GM18873 (cell line): ENCODE measurements at regions not wholly inside any gene's neighbourhood (a gene's known extent, or its start where the extent isn't known, plus 50 kb on each side); places are given as distances from the start of the nearest gene placed in this dataset.
"Not testable (repeated sequence)": the region's sequence is repeated elsewhere in the genome, so short reads cannot be mapped to it uniquely, and the experiment has no call there.

Experiments
- ATAC-seq: cut with Tn5 transposase; IDR thresholded peaks from one replicate; pipeline ENCODE4 v1.9.1; 2021; ENCODE audit warnings: mild to moderate bottlenecking, moderate library complexity, moderate number of reproducible peaks; ENCODE audit not compliant: unreplicated experiment, low FRiP score

GRCh38 chr16:29154676-29155121, 169.8 kb downstream of the LAT start:
- ATAC-seq: no peak

GRCh38 chr16:29154088-29154487, 169.2 kb downstream of the LAT start:
- no peak for ATAC-seq

DNA sequence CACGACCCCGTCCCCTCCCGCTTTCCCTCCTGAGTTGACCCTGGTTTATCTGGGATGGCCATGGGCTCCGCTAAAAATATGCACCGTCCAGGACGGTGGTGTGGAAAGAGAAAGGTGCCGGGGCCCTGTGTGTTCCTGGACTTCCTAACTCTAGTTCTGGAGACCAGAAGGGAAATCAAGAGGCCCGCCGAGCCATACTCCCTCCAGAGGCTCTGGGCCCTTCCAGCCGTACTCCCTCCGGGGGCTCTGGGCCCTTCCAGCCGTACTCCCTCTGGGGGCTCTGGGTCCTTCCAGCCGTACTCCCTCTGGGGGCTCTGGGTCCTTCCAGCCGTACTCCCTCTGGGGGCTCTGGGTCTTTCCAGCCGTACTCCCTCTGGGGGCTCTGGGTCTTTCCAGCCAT, 168.5 kb downstream of the LAT start:
- ATAC-seq: not testable (repeated sequence)

DNA sequence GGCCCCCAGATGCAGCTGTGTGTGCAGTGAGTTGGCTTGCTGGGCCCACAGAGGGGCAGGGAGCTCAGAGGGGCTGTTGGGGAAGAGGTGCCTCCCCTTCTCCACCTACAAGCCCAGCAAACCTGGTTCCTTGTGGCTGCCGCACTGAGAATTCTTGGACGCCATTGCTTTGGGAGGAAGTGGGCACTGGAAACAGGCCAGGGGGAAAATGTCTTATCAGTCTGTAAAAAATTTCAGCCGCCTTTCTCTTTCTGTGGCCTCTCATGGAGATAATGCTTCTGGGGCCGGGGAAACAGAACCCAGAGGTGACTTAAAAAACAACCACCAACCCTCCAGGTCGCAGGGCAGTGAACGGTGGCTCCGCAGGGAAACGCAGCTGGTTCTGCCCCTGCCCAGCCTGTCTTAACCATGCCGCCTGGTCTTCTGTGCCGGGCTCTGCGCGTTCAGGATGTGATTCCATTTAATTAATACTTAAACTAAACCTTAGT, 167.7 kb downstream of the LAT start:
- ATAC-seq: not testable (repeated sequence)

GRCh38 chr16:29151317-29151716, 166.5 kb downstream of the LAT start:
- no peak for ATAC-seq

DNA sequence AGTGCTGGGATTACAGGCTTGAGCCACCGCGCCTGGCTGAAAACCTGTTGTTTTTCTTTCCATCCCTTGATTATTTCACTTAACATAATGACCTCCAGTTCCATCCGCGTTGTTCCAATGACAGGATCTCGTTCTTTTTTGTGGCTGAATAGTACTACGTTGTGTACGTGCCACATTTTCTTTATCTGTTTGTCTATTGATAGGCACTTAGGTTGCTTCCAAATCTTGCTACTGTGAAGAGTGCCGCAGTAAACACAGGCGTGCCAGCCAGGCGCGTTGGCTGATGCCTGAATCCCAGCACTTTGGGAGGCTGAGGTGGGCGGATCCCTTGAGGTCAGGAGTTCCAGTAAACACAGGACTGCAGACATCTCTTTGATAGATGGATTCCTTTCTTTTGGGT, 165.1 kb downstream of the LAT start:
- ATAC-seq: not testable (repeated sequence)

GRCh38 chr16:29148867-29149272, 164.0 kb downstream of the LAT start:
- ATAC-seq: no peak

DNA sequence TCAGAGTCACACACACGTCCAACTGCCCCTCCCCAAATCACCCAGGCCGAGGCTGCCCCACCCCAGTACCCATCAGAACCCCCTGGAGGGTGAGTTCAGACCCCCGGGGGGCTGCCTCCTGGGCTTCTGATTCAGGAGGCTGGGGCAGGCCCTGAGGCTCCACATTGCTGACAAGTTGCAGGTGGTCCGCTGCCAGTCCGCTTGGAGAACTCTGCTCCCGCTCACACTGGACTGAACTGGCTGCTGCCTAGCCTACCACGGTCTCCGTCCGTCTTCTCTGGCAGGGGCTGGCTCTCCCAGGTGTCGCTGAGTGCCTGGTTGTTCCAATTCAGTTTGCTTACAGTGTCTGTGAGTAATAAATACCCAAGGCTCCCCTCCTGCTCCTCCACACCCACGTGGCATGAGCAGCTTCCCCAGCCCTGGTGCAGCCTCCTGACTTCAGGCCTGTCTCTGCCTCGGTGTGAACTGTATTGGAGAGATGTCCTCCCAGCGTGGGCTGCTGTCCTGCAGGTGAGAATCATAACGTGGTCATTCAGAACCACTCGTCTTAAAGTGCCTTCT, 163.4 kb downstream of the LAT start:
- ATAC-seq: no peak

DNA sequence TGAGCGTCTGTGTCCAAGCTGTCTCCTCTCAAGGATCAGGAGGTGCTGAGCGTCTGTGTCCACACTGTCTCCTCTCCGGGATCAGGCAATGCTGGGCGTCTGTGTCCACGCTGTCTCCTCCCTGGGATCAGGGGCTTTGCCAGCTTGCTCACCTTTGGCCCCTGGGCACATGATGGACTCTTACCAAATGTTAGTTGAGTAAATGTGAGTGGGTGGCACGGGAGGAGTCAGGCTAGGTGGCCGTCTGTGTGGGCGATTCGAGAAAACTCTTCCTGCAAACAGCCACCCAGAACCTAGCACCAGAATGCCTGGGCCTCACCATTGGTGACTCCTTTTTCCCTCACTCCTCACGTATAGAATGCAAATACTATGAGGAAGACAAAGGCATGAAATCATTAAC, 162.9 kb downstream of the LAT start:
- ATAC-seq: not testable (repeated sequence)

- ATAC-seq: not testable (repeated sequence)
Measured at GRCh38 chr16:29146808-29147643, 162.2 kb downstream of the LAT start.

- no peak for ATAC-seq
Measured at GRCh38 chr16:29146266-29146665, 161.4 kb downstream of the LAT start.

DNA sequence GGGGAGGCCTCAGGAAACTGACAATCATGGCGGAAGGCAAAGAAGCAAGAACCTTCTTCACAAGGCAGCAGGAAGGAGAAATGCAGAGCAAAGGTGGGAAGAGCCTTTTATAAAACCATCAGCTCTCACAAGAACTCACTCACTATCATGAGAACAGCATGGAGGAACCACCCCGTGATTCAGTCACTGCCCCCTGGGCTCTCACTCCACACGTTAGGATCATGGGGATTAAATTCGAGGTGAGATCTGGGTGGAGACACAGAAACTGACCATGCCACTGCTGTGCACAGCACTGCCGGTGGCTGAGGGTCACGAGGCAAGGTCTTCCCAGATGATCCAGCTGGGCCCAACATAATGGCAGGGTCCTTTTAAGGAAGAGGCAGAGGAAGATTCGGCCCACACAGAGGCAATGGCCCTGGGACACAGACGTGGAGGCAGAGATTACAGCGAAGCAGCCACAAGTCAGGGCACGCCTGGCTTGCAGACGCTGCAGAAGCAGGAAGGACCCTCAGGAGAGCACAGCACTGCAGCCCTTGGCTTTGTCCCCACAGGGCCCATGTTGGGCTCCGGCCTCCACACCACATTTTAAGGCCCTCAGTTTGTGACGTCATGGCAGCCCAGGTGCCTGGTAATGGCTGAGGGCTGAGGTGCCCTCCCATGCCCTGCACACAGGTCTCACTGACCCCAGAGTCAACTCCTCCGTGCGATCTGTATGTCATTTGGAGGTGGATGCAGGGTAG, 160.8 kb downstream of the LAT start:
- not testable (repeated sequence) for ATAC-seq

DNA sequence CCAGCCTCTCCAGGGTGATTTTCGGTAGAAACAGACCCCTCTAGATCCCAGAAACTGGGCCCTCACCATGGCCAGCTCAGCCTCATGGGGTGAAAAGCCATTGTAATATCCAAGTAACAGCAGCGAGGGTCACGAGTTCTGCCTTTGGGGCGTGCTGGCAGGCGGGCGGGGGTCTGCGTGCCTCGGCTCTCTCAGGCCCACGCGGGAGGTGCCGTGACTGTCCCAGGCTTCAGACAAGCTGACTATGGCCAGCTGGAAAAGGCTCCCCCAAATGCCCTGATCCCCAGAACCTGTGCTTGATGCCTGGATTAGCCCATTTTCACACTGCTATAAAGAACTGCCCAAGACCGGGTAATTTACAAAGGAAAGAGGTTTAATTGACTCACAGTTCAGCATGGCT, 160.2 kb downstream of the LAT start:
- not testable (repeated sequence) for ATAC-seq

- ATAC-seq: not testable (repeated sequence)
Measured at GRCh38 chr16:29144669-29145062, 159.8 kb downstream of the LAT start.

GRCh38 chr16:29143739-29144668, 159.2 kb downstream of the LAT start:
- ATAC-seq: not testable (repeated sequence)

- ATAC-seq: not testable (repeated sequence)
Measured at GRCh38 chr16:29142506-29142905, 157.7 kb downstream of the LAT start.

GRCh38 chr16:29141586-29142324, 156.9 kb downstream of the LAT start:
- no peak for ATAC-seq

GRCh38 chr16:29141121-29141520, 156.3 kb downstream of the LAT start:
- ATAC-seq: not testable (repeated sequence)
